ENCODE measurements at regions not wholly inside any gene's neighbourhood (a gene's known extent, or its start where the extent isn't known, plus 50 kb on each side); places are given as distances from the start of the nearest gene placed in this dataset.

DNA sequence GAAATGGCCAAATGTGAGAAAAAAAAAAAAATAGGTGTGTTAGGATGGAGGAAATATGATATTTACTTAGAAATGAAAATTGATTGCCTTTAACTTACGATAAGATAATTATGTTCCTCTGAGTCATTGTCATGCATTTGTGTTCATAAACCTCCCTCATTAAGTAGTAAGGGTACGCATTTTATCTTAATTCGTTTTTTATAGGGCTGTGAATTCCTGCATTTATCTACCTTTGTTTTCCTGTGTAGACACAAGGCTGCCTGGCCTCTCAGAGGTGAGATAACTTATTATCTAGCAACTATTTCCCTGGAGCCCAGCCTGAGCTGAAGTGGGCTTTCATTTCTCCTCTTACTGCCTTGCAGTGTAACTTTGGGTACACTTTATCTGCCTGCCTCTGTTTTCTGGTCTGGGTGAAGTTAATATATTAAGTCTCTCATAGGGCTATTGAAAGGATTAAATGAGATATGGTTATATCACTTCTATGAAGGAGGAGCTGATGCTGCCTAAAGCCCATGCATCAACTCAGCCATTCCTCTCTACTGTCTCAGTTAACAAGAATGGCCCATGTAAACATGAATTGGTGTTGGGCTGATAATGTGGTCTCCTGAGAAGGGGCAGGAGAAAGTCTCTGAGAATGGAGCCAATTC, 103.8 kb upstream of the KLF4 start:
- H3K36me3 Mint-ChIP-seq (ENCODE audit: low read depth) = no peaks in the 10 kb centered on the region
- Histone ChIP-seq H3K9me2 (ENCODE audit: insufficient read depth) (no peaks in the 10 kb centered on the region), H2AFZ (no peak overlapping the region), H3K27ac (ENCODE audit: low read depth) (no peak overlapping the region), H3K4me3 (no peak overlapping the region), H3K79me2 (replicated peaks; ENCODE audit: insufficient read depth) (no peaks in the 10 kb centered on the region), H3K27me3 (ENCODE audit: insufficient read depth) (no peaks in the 10 kb centered on the region), H3K4me2 (no peak overlapping the region), H3F3A (replicated peaks; ENCODE audit: low read depth) (no peaks in the 10 kb centered on the region), H3K4me1 (ENCODE audit: insufficient read depth) (no peaks in the 10 kb centered on the region), H3K36me3 (ENCODE audit: insufficient read depth) (no peaks in the 10 kb centered on the region), H4K20me1 (replicated peaks; ENCODE audit: insufficient read depth) (no peaks in the 10 kb centered on the region)
- TF ChIP-seq, protein P1, sequence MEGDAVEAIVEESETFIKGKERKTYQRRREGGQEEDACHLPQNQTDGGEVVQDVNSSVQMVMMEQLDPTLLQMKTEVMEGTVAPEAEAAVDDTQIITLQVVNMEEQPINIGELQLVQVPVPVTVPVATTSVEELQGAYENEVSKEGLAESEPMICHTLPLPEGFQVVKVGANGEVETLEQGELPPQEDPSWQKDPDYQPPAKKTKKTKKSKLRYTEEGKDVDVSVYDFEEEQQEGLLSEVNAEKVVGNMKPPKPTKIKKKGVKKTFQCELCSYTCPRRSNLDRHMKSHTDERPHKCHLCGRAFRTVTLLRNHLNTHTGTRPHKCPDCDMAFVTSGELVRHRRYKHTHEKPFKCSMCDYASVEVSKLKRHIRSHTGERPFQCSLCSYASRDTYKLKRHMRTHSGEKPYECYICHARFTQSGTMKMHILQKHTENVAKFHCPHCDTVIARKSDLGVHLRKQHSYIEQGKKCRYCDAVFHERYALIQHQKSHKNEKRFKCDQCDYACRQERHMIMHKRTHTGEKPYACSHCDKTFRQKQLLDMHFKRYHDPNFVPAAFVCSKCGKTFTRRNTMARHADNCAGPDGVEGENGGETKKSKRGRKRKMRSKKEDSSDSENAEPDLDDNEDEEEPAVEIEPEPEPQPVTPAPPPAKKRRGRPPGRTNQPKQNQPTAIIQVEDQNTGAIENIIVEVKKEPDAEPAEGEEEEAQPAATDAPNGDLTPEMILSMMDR (conservative IDR thresholded peaks at IDR 0.05; ENCODE audit: low read depth in 2 of 2) = no peak
- TF ChIP-seq POLR2AphosphoS5 (IDR thresholded peaks at IDR 0.05; ENCODE audit: low read depth) (no peak), STAT1 (IDR thresholded peaks at IDR 0.05; ENCODE audit: unreplicated experiment) (no peak), ZNF114 (CRISPR knock-in tag; IDR thresholded peaks at IDR 0.05) (no peak), CREB1 (CRISPR knock-in tag; IDR thresholded peaks at IDR 0.05; ENCODE audit: low read depth) (no peak), ZNF331 (CRISPR knock-in tag; IDR thresholded peaks at IDR 0.05; ENCODE audit: low read depth) (no peak), EZH2 (IDR thresholded peaks at IDR 0.05; ENCODE audit: low read depth, unreplicated experiment) (no peak), NANOG (IDR thresholded peaks at IDR 0.05; ENCODE audit: borderline replicate concordance) (no peak), JUNB (IDR thresholded peaks at IDR 0.05; ENCODE audit: unreplicated experiment) (no peak)
- TF ChIP-seq, protein P2, sequence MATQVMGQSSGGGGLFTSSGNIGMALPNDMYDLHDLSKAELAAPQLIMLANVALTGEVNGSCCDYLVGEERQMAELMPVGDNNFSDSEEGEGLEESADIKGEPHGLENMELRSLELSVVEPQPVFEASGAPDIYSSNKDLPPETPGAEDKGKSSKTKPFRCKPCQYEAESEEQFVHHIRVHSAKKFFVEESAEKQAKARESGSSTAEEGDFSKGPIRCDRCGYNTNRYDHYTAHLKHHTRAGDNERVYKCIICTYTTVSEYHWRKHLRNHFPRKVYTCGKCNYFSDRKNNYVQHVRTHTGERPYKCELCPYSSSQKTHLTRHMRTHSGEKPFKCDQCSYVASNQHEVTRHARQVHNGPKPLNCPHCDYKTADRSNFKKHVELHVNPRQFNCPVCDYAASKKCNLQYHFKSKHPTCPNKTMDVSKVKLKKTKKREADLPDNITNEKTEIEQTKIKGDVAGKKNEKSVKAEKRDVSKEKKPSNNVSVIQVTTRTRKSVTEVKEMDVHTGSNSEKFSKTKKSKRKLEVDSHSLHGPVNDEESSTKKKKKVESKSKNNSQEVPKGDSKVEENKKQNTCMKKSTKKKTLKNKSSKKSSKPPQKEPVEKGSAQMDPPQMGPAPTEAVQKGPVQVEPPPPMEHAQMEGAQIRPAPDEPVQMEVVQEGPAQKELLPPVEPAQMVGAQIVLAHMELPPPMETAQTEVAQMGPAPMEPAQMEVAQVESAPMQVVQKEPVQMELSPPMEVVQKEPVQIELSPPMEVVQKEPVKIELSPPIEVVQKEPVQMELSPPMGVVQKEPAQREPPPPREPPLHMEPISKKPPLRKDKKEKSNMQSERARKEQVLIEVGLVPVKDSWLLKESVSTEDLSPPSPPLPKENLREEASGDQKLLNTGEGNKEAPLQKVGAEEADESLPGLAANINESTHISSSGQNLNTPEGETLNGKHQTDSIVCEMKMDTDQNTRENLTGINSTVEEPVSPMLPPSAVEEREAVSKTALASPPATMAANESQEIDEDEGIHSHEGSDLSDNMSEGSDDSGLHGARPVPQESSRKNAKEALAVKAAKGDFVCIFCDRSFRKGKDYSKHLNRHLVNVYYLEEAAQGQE (IDR thresholded peaks at IDR 0.05; ENCODE audit: unreplicated experiment) = no peak
- peaks cover 3% of the 10 kb centered on the region for H3K27me3 Mint-ChIP-seq (ENCODE audit: insufficient read depth, low read depth, poor library complexity)
- peaks cover 7% of the 10 kb centered on the region; the same call in 2 of the 3 replicates for H3K4me1 Mint-ChIP-seq
- no peak for ATAC-seq
- DNase-seq (ENCODE audit: low spot score) = no peak
- no peak overlapping the region for H3K27ac Mint-ChIP-seq
- no peaks in the 10 kb centered on the region for H3K9me3 Mint-ChIP-seq
- no peak overlapping the region for H3K4me3 Mint-ChIP-seq

DNA sequence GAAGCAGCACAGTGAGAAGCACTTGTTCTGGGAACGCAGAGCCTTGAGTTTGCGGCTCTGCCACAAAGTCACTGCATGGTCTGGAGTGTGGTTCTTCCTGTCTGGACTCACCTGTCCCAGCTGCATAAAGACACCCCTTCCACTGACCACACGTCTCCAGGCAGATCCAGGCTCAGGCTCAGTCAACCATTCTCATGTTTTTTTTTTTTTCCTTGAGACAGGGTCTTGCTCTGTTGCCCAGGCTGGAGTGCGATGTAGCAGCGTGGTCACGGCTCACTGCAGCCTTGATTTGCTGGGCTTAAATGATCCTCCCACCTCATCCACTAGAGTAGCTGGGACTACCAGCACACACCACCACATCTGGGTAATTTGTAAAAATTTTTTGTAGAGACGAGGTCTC, 102.9 kb upstream of the KLF4 start:
- Histone ChIP-seq H4K20me1 (replicated peaks; ENCODE audit: insufficient read depth) (no peaks in the 10 kb centered on the region), H3K27ac (ENCODE audit: low read depth) (no peak overlapping the region), H3K4me2 (no peak overlapping the region), H3K4me3 (no peak overlapping the region), H3K27me3 (ENCODE audit: insufficient read depth) (no peaks in the 10 kb centered on the region), H3K36me3 (ENCODE audit: insufficient read depth) (no peaks in the 10 kb centered on the region), H3K79me2 (replicated peaks; ENCODE audit: insufficient read depth) (no peaks in the 10 kb centered on the region), H2AFZ (no peak overlapping the region), H3F3A (replicated peaks; ENCODE audit: low read depth) (no peaks in the 10 kb centered on the region), H3K4me1 (ENCODE audit: insufficient read depth) (no peaks in the 10 kb centered on the region), H3K9me2 (ENCODE audit: insufficient read depth) (no peaks in the 10 kb centered on the region)
- Mint-ChIP-seq H3K4me1 (peaks cover 7% of the 10 kb centered on the region; the same call in 2 of the 3 replicates), H3K27ac (no peak overlapping the region), H3K27me3 (ENCODE audit: insufficient read depth, low read depth, poor library complexity) (peaks cover 5% of the 10 kb centered on the region), H3K36me3 (ENCODE audit: low read depth) (no peaks in the 10 kb centered on the region), H3K9me3 (no peaks in the 10 kb centered on the region), H3K4me3 (no peak overlapping the region)
- DNase-seq (ENCODE audit: low spot score) = no peak
- ATAC-seq = no peak
- TF ChIP-seq STAT1 (IDR thresholded peaks at IDR 0.05; ENCODE audit: unreplicated experiment) = no peak
- no peak for TF ChIP-seq EZH2phosphoT487 (IDR thresholded peaks at IDR 0.05; ENCODE audit: unreplicated experiment)
- TF ChIP-seq, protein P2 (IDR thresholded peaks at IDR 0.05; ENCODE audit: unreplicated experiment) = no peak
- TF ChIP-seq, protein P1 (conservative IDR thresholded peaks at IDR 0.05; ENCODE audit: low read depth in 2 of 2) = no peak
- TF ChIP-seq, protein P3, sequence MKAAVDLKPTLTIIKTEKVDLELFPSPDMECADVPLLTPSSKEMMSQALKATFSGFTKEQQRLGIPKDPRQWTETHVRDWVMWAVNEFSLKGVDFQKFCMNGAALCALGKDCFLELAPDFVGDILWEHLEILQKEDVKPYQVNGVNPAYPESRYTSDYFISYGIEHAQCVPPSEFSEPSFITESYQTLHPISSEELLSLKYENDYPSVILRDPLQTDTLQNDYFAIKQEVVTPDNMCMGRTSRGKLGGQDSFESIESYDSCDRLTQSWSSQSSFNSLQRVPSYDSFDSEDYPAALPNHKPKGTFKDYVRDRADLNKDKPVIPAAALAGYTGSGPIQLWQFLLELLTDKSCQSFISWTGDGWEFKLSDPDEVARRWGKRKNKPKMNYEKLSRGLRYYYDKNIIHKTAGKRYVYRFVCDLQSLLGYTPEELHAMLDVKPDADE (IDR thresholded peaks at IDR 0.05) = no peak
- TF ChIP-seq NANOG (IDR thresholded peaks at IDR 0.05; ENCODE audit: borderline replicate concordance) = no peak

Measured in GM23338 (cell line).